ENCODE measurements at regions not wholly inside any gene's neighbourhood (a gene's known extent, or its start where the extent isn't known, plus 50 kb on each side); places are given as distances from the start of the nearest gene placed in this dataset.

GRCh38 chr5:22988937-22989336 is 135.8 kb upstream of the CDH12 start:
- TF ChIP-seq CTCF (IDR thresholded peaks at IDR 0.05) (no peak), POLR2A (IDR thresholded peaks at IDR 0.05) (no peak)

Measured in body of pancreas (tissue), 4 donors.